ENCODE measurements at regions not wholly inside any gene's neighbourhood (a gene's known extent, or its start where the extent isn't known, plus 50 kb on each side); places are given as distances from the start of the nearest gene placed in this dataset.
"Not testable (repeated sequence)": the region's sequence is repeated elsewhere in the genome, so short reads cannot be mapped to it uniquely, and the experiment has no call there.

GRCh38 chr17:12195418-12195817 is 174.7 kb downstream of the MAP2K4 start:
- TF ChIP-seq EZH2 (IDR thresholded peaks at IDR 0.05): no peak
- TF ChIP-seq POLR2AphosphoS5 (IDR thresholded peaks at IDR 0.05; ENCODE audit: borderline replicate concordance, low read depth, low read length): no peak
- no peak for TF ChIP-seq FOXP2 (optimal IDR thresholded peaks at IDR 0.05; ENCODE audit: control extremely low read depth, extremely low read length, insufficient read depth)
- Histone ChIP-seq H3K9ac (ENCODE audit: insufficient read length) (no peak overlapping the region), H3K4me3 (no peak overlapping the region), H3K36me3 (ENCODE audit: insufficient read depth, low read length) (no peaks in the 10 kb centered on the region), H3K9me3 (ENCODE audit: low read depth, low read length) (no peaks in the 10 kb centered on the region), H3K27ac (no peak overlapping the region)
- no peak for DNase-seq (ENCODE audit: low read depth, low spot score)

GRCh38 chr17:12201294-12201880 is 180.7 kb downstream of the MAP2K4 start:
- Histone ChIP-seq H3K9me3 (ENCODE audit: low read depth, low read length) (no peaks in the 10 kb centered on the region), H3K9ac (ENCODE audit: insufficient read length) (no peak overlapping the region), H3K4me3 (no peak overlapping the region), H3K36me3 (ENCODE audit: insufficient read depth, low read length) (no peaks in the 10 kb centered on the region), H3K27ac (no peak overlapping the region)
- no peak for TF ChIP-seq EZH2 (IDR thresholded peaks at IDR 0.05)
- TF ChIP-seq FOXP2 (optimal IDR thresholded peaks at IDR 0.05; ENCODE audit: control extremely low read depth, extremely low read length, insufficient read depth): no peak
- no peak for TF ChIP-seq POLR2AphosphoS5 (IDR thresholded peaks at IDR 0.05; ENCODE audit: borderline replicate concordance, low read depth, low read length)
- no peak for DNase-seq (ENCODE audit: low read depth, low spot score)

GRCh38 chr17:12209632-12210191 is 189.0 kb downstream of the MAP2K4 start:
- H3K27ac ChIP-seq: no peak overlapping the region
- no peak overlapping the region for H3K4me3 ChIP-seq
- no peak for TF ChIP-seq FOXP2 (optimal IDR thresholded peaks at IDR 0.05; ENCODE audit: control extremely low read depth, extremely low read length, insufficient read depth)
- TF ChIP-seq EZH2 (IDR thresholded peaks at IDR 0.05): no peak
- H3K9me3 ChIP-seq (ENCODE audit: low read depth, low read length): no peaks in the 10 kb centered on the region
- no peak overlapping the region for H3K9ac ChIP-seq (ENCODE audit: insufficient read length)
- no peak for DNase-seq (ENCODE audit: low read depth, low spot score)
- no peaks in the 10 kb centered on the region for H3K36me3 ChIP-seq (ENCODE audit: insufficient read depth, low read length)

GRCh38 chr17:12220714-12221439 is 200.2 kb downstream of the MAP2K4 start:
- not testable (repeated sequence) for H3K4me3 ChIP-seq; DNase-seq (ENCODE audit: low read depth, low spot score); H3K36me3 ChIP-seq (ENCODE audit: insufficient read depth, low read length); H3K9me3 ChIP-seq (ENCODE audit: low read depth, low read length); H3K9ac ChIP-seq (ENCODE audit: insufficient read length); H3K27ac ChIP-seq

- H3K9ac ChIP-seq (ENCODE audit: insufficient read length): no peak overlapping the region
- no peak for TF ChIP-seq EZH2 (IDR thresholded peaks at IDR 0.05)
- no peak for TF ChIP-seq POLR2AphosphoS5 (IDR thresholded peaks at IDR 0.05; ENCODE audit: borderline replicate concordance, low read depth, low read length)
- TF ChIP-seq FOXP2 (optimal IDR thresholded peaks at IDR 0.05; ENCODE audit: control extremely low read depth, extremely low read length, insufficient read depth): no peak
These were observed 201.7 kb downstream of the MAP2K4 start for GRCh38 chr17:12222392-12222791.

GRCh38 chr17:12227547-12227946 is 206.9 kb downstream of the MAP2K4 start:
- no peaks in the 10 kb centered on the region for H3K9me3 ChIP-seq (ENCODE audit: low read depth, low read length)
- no peak for TF ChIP-seq POLR2AphosphoS5 (IDR thresholded peaks at IDR 0.05; ENCODE audit: borderline replicate concordance, low read depth, low read length)
- no peak for TF ChIP-seq EZH2 (IDR thresholded peaks at IDR 0.05)
- TF ChIP-seq FOXP2 (optimal IDR thresholded peaks at IDR 0.05; ENCODE audit: control extremely low read depth, extremely low read length, insufficient read depth): no peak

More at GRCh38 chr17:12222392-12222791, 201.7 kb downstream of the MAP2K4 start:
- Histone ChIP-seq H3K9me3 (ENCODE audit: low read depth, low read length) (no peaks in the 10 kb centered on the region), H3K36me3 (ENCODE audit: insufficient read depth, low read length) (no peaks in the 10 kb centered on the region), H3K4me3 (no peak overlapping the region), H3K27ac (no peak overlapping the region)
- DNase-seq (ENCODE audit: low read depth, low spot score): no peak

GRCh38 chr17:12229335-12229734 is 208.7 kb downstream of the MAP2K4 start:
- DNase-seq (ENCODE audit: low read depth, low spot score): no peak
- Histone ChIP-seq H3K27ac (no peak overlapping the region), H3K9me3 (ENCODE audit: low read depth, low read length) (no peaks in the 10 kb centered on the region), H3K4me3 (no peak overlapping the region), H3K36me3 (ENCODE audit: insufficient read depth, low read length) (no peaks in the 10 kb centered on the region), H3K9ac (ENCODE audit: insufficient read length) (no peak overlapping the region)
- TF ChIP-seq EZH2 (IDR thresholded peaks at IDR 0.05): no peak
- TF ChIP-seq FOXP2 (optimal IDR thresholded peaks at IDR 0.05; ENCODE audit: control extremely low read depth, extremely low read length, insufficient read depth): no peak
- no peak for TF ChIP-seq POLR2AphosphoS5 (IDR thresholded peaks at IDR 0.05; ENCODE audit: borderline replicate concordance, low read depth, low read length)

More at GRCh38 chr17:12227547-12227946, 206.9 kb downstream of the MAP2K4 start:
- Histone ChIP-seq H3K36me3 (ENCODE audit: insufficient read depth, low read length) (no peaks in the 10 kb centered on the region), H3K9ac (ENCODE audit: insufficient read length) (no peak overlapping the region), H3K4me3 (no peak overlapping the region), H3K27ac (no peak overlapping the region)
- no peak for DNase-seq (ENCODE audit: low read depth, low spot score)

GRCh38 chr17:12230481-12231354 is 210.0 kb downstream of the MAP2K4 start:
- H3K36me3 ChIP-seq (ENCODE audit: insufficient read depth, low read length): no peaks in the 10 kb centered on the region
- DNase-seq (ENCODE audit: low read depth, low spot score): no peak
- no peak overlapping the region for H3K4me3 ChIP-seq
- H3K27ac ChIP-seq: no peak overlapping the region
- H3K9ac ChIP-seq (ENCODE audit: insufficient read length): no peak overlapping the region
- no peak for TF ChIP-seq FOXP2 (optimal IDR thresholded peaks at IDR 0.05; ENCODE audit: control extremely low read depth, extremely low read length, insufficient read depth)
- no peak for TF ChIP-seq EZH2 (IDR thresholded peaks at IDR 0.05)
- TF ChIP-seq POLR2AphosphoS5 (IDR thresholded peaks at IDR 0.05; ENCODE audit: borderline replicate concordance, low read depth, low read length): no peak
- H3K9me3 ChIP-seq (ENCODE audit: low read depth, low read length): no peaks in the 10 kb centered on the region
